GM23338 (cell line): ENCODE measurements at regions not wholly inside any gene's neighbourhood (a gene's known extent, or its start where the extent isn't known, plus 50 kb on each side); places are given as distances from the start of the nearest gene placed in this dataset.

Experiments
- ATAC-seq: fragments of 200-7000 bp; cut with Tn5 transposase; 3 replicates; pipeline ENCODE4 v1.9.1; 2020
- DNase-seq: peaks from one replicate; pipeline ENCODE4 v3.0.0-alpha.2; 2015; ENCODE audit warnings: low spot score
- H2AFZ ChIP-seq: fragments of 200-600 bp; sonication (generic); 2 replicates; pipeline ENCODE4 v1.8.0; 2016; ENCODE audit warnings: antibody characterized with exemption, mild to moderate bottlenecking, moderate library complexity
- H3F3A ChIP-seq: fragments of 200-600 bp; sonication (generic); replicated peaks from 2 replicates; pipeline ENCODE4 v1.8.0; 2017; ENCODE audit warnings: antibody characterized with exemption, mixed run types, low read depth
- H3K27ac ChIP-seq: fragments of 200-600 bp; sonication (generic); 2 replicates; pipeline ENCODE4 v1.6.1; 2016; ENCODE audit warnings: low read depth
- H3K27me3 ChIP-seq: fragments of 200-600 bp; sonication (generic); 2 replicates; pipeline ENCODE4 v1.8.0; 2016; ENCODE audit warnings: mild to moderate bottlenecking, mixed run types, moderate library complexity; ENCODE audit not compliant: insufficient read depth
- H3K36me3 ChIP-seq: fragments of 200-600 bp; sonication (generic); 2 replicates; pipeline ENCODE4 v1.8.0; 2016; ENCODE audit warnings: mild to moderate bottlenecking; ENCODE audit not compliant: insufficient read depth
- H3K4me1 ChIP-seq: fragments of 200-600 bp; sonication (generic); 2 replicates; pipeline ENCODE4 v1.8.0; 2016; ENCODE audit warnings: mild to moderate bottlenecking, moderate library complexity; ENCODE audit not compliant: insufficient read depth
- H3K4me2 ChIP-seq: fragments of 200-600 bp; sonication (generic); 2 replicates; pipeline ENCODE4 v1.7.1; 2017; ENCODE audit warnings: mixed run types
- H3K4me3 ChIP-seq: fragments of 200-600 bp; sonication (generic); 2 replicates; pipeline ENCODE4 v1.6.1; 2016; ENCODE audit warnings: mixed run types
- H3K79me2 ChIP-seq: fragments of 200-600 bp; sonication (generic); replicated peaks from 2 replicates; pipeline ENCODE4 v1.8.0; 2017; ENCODE audit warnings: mild to moderate bottlenecking; ENCODE audit not compliant: insufficient read depth
- H3K9me2 ChIP-seq: fragments of 200-600 bp; sonication (generic); 2 replicates; pipeline ENCODE4 v1.8.0; 2017; ENCODE audit not compliant: insufficient read depth
- H4K20me1 ChIP-seq: fragments of 200-600 bp; sonication (generic); replicated peaks from 2 replicates; pipeline ENCODE4 v1.8.0; 2017; ENCODE audit warnings: mild to moderate bottlenecking; ENCODE audit not compliant: insufficient read depth
- H3K27ac Mint-ChIP-seq: 2 replicates; pipeline ENCODE4 v1.8.0; 2020; ENCODE audit warnings: inconsistent platforms, mild to moderate bottlenecking, moderate library complexity, mixed read lengths
- H3K27me3 Mint-ChIP-seq: 3 replicates; pipeline ENCODE4 v1.8.0; 2022; ENCODE audit warnings: low read depth, mild to moderate bottlenecking, moderate library complexity, mixed read lengths, inconsistent platforms; ENCODE audit not compliant: insufficient read depth, poor library complexity
- H3K36me3 Mint-ChIP-seq: 3 replicates; pipeline ENCODE4 v1.8.0; 2021; ENCODE audit warnings: low read depth, mild to moderate bottlenecking, inconsistent platforms, moderate library complexity, mixed read lengths
- H3K4me1 Mint-ChIP-seq: 3 replicates; pipeline ENCODE4 v1.8.0; 2020; ENCODE audit warnings: mild to moderate bottlenecking, inconsistent platforms, mixed read lengths
- H3K4me3 Mint-ChIP-seq: 3 replicates; pipeline ENCODE4 v1.8.0; 2021; ENCODE audit warnings: moderate library complexity, mild to moderate bottlenecking, inconsistent platforms, mixed read lengths
- H3K9me3 Mint-ChIP-seq: 3 replicates; pipeline ENCODE4 v1.8.0; 2020; ENCODE audit warnings: moderate library complexity, mild to moderate bottlenecking, inconsistent platforms, mixed read lengths
- ETS1 ChIP-seq: IDR thresholded peaks from 2 replicates; pipeline ENCODE4 v1.6.1; 2016; ENCODE audit warnings: antibody characterized with exemption
- JUNB ChIP-seq: IDR thresholded peaks from one replicate; pipeline ENCODE4 v1.6.1; 2016; ENCODE audit warnings: antibody characterized with exemption; ENCODE audit not compliant: unreplicated experiment
- REST ChIP-seq: IDR thresholded peaks from one replicate; pipeline ENCODE4 v1.6.1; 2018; ENCODE audit warnings: antibody characterized with exemption; ENCODE audit not compliant: unreplicated experiment
- ZNF462 ChIP-seq: fragments of 250-450 bp; sonication (Bioruptor Pico); IDR thresholded peaks from 2 replicates; pipeline ENCODE4 v1.5.0; 2020; ENCODE audit warnings: mild to moderate bottlenecking, moderate library complexity

- Mint-ChIP-seq H3K27ac (no peak overlapping the region), H3K9me3 (peaks cover 27% of the 10 kb centered on the region), H3K27me3 (no peaks in the 10 kb centered on the region), H3K4me1 (no peaks in the 10 kb centered on the region), H3K36me3 (peaks cover 12% of the 10 kb centered on the region; the same call in 2 of the 3 replicates), H3K4me3 (no peak overlapping the region)
- Histone ChIP-seq H3K79me2 (no peaks in the 10 kb centered on the region), H2AFZ (no peak overlapping the region), H3K4me3 (no peak overlapping the region), H3K27me3 (no peaks in the 10 kb centered on the region), H3K4me1 (no peaks in the 10 kb centered on the region), H3K27ac (no peak overlapping the region), H3K9me2 (no peaks in the 10 kb centered on the region), H3K4me2 (no peak overlapping the region), H4K20me1 (no peaks in the 10 kb centered on the region), H3K36me3 (no peaks in the 10 kb centered on the region), H3F3A (no peaks in the 10 kb centered on the region)
- TF ChIP-seq ETS1 = no peak
- TF ChIP-seq REST = no peak
- no peak for TF ChIP-seq JUNB
- TF ChIP-seq ZNF462 (CRISPR knock-in tag) = no peak
- DNase-seq (no peak), ATAC-seq (no peak)
Measured at GRCh38 chr1:60584371-60584770, 498.0 kb upstream of the NFIA start.
